Upper lobe of left lung (tissue), 6 donors: ENCODE measurements at regions not wholly inside any gene's neighbourhood (a gene's known extent, or its start where the extent isn't known, plus 50 kb on each side); places are given as distances from the start of the nearest gene placed in this dataset.

Source experiments
- ATAC-seq, 2 donors: fragments of 200-7000 bp; cut with Tn5 transposase; one replicate each; pipeline ENCODE4 v1.9.1; 2022; ENCODE audit warnings: mild to moderate bottlenecking in 2 of 2, moderate library complexity in 2 of 2; ENCODE audit not compliant: low FRiP score in 2 of 2
- DNase-seq, 2 donors: peaks; one replicate each; pipeline ENCODE4 v3.0.0-alpha.2; 2019 to 2020
- H3K27ac ChIP-seq, 4 donors: fragments of 200-600 bp; sonication (generic); one replicate each; pipeline ENCODE4 v1.5.1; 2016 to 2019
- H3K27me3 ChIP-seq, 4 donors: fragments of 200-600 bp; sonication (generic); one replicate each; pipeline ENCODE4 v1.5.1; 2017 to 2019
- H3K36me3 ChIP-seq, 4 donors: fragments of 200-600 bp; sonication (generic); one replicate each; pipeline ENCODE4 v1.5.1; 2016 to 2019
- H3K4me1 ChIP-seq, 4 donors: fragments of 200-600 bp; sonication (generic); one replicate each; pipeline ENCODE4 v1.5.1; 2018 to 2019
- H3K4me3 ChIP-seq, 4 donors: fragments of 200-600 bp; sonication (generic); one replicate each; pipeline ENCODE4 v1.5.1; 2017 to 2019; ENCODE audit warnings: mild to moderate bottlenecking in 2 of 4, moderate library complexity in 1 of 4
- H3K9me3 ChIP-seq, 4 donors: fragments of 200-600 bp; sonication (generic); one replicate each; pipeline ENCODE4 v1.5.1; 2018 to 2019
- CTCF ChIP-seq, 6 experiments: fragments of 450-650 bp in 4 of 6; fragments of 200-600 bp in 2 of 6; sonication (generic) in 2 of 6; IDR thresholded peaks; one replicate each; pipeline ENCODE4 v1.5.1; 2016 to 2019; ENCODE audit warnings: antibody characterized with exemption in 6 of 6
- EP300 ChIP-seq, 4 donors: sonication (generic); formaldehyde crosslinking; IDR thresholded peaks; one replicate each; pipeline ENCODE4 v1.5.1; 2017; ENCODE audit warnings: antibody characterized with exemption in 4 of 4, control low read depth in 2 of 4
- POLR2A ChIP-seq, 4 donors: fragments of 450-650 bp; IDR thresholded peaks; one replicate each; pipeline ENCODE4 v1.5.1; 2016 to 2017; ENCODE audit warnings: antibody characterized with exemption in 4 of 4, mild to moderate bottlenecking in 2 of 4
- POLR2AphosphoS5 ChIP-seq, 2 donors: sonication (generic); formaldehyde crosslinking; IDR thresholded peaks; one replicate each; pipeline ENCODE4 v1.5.1; 2017; ENCODE audit warnings: antibody characterized with exemption in 2 of 2
- WGBS, 2 donors: methylation state at CpG; one replicate each; pipeline ENCODE4 v1.1.5; 2017 to 2018; 5-methylcytosine and 5-hydroxymethylcytosine counted together
- donor health status: DM: no; HTN: no; CAD: no; lungs with moderate emphysema.
- donor health status: DM: no; HTN: yes; CAD: no; lungs with severe emphysema.

DNA sequence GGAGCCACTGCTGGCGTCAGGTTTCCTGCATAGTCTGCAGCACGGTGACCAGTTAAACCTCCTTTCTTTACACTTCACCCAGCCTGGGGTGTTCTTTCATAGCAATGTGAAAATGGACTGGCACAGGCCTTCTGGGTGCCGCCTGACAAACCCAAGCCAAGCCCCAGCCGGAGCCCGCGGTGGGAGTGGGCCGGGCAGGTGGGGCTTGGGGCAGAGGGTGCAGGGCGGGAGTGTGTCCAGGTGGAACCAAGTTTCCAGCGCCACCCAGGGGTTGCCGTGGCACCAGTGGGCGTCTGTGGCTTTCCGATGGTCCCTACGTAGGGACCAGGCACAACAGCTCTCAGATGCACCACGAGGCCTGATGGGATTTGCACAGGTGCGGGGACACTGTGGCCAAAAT is 75.8 kb downstream of the RTP5 start:
- Histone ChIP-seq H3K36me3 (no peaks in the 10 kb centered on the region), H3K27ac (no peak overlapping the region), H3K4me3 (no peak overlapping the region), H3K27me3 (no peaks in the 10 kb centered on the region), H3K4me1 (no peaks in the 10 kb centered on the region), H3K9me3 (no peaks in the 10 kb centered on the region)
- DNase-seq (peak in 1 of 2 donors; percentile 62), ATAC-seq (no peak)
- 92 to 96% methylated on average over 3 to 15 of the region's 15 CpGs for WGBS, 2 donors
- TF ChIP-seq CTCF (IDR thresholded peaks at IDR 0.05) (no peak), POLR2AphosphoS5 (IDR thresholded peaks at IDR 0.05) (no peak), EP300 (IDR thresholded peaks at IDR 0.05) (no peak), POLR2A (IDR thresholded peaks at IDR 0.05) (no peak)

DNA sequence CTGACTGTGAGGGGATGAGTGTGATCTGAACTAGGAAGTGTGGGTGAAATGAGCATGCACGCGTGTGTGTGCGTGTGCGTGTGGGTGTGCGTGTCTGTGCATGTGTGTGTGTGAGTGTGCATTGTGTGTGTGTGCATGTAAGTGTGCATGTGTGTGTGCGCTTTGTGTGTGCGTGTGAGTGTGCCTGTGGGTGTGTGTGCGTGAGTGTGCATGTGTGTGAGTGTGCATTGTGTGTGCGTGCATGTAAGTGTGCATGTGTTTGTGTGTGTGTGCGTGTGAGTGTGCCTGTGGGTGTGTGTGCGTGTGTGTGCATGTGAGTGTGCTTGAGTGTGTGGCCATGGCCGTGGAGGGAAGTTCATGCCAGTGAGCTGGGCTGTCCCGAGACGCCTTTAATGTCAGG is 76.3 kb downstream of the RTP5 start:
- WGBS, 2 donors = 87 to 88% methylated on average over 14 of the region's 14 CpGs
- Histone ChIP-seq H3K4me3 (no peak overlapping the region), H3K9me3 (no peaks in the 10 kb centered on the region), H3K36me3 (no peaks in the 10 kb centered on the region), H3K4me1 (peaks cover 3 to 5% (median 4%) of the 10 kb centered on the region in 4 donors), H3K27ac (no peak overlapping the region), H3K27me3 (no peaks in the 10 kb centered on the region)
- no peak for DNase-seq
- TF ChIP-seq CTCF (IDR thresholded peaks at IDR 0.05) = no peak
- TF ChIP-seq EP300 (IDR thresholded peaks at IDR 0.05) = no peak
- no peak for TF ChIP-seq POLR2A (IDR thresholded peaks at IDR 0.05)
- TF ChIP-seq POLR2AphosphoS5 (IDR thresholded peaks at IDR 0.05) = no peak
- no peak for ATAC-seq

DNA sequence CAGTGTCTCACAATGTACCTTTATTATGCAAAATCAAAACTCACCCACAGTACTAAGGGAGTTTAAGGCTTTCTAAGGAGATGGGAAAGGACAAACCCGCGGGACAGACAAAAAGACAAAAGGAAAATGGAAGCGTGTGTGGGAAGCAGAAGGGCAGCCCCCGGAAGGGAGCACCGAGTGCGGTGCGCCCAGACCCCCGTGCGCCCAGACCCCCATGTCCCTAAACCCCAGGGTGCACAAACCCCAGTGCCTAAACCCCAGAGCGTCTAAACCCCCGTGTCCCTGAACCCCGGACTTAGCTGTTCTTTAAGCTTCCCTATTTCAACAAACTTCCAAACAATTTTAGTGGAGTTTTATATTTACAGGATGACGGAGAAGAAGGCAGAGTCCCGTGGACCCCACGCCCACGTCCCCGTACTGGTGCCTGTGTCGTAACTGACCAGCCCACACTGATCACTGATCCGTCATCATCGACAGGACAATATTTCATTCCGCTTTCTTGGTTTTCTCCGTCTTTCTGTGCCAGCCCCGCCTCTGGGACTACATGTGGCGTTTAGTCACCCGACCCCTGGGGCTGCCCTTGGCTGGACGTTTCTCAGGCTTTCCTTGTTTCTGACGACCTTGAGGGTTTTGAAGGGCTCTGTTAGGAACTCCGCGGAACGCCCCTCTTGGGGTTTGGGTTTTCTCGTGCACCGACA is 76.9 kb downstream of the RTP5 start:
- no peaks in the 10 kb centered on the region for H3K27me3 ChIP-seq
- no peak for ATAC-seq
- no peak overlapping the region for H3K27ac ChIP-seq
- no peaks in the 10 kb centered on the region for H3K9me3 ChIP-seq
- TF ChIP-seq EP300 (IDR thresholded peaks at IDR 0.05) = no peak
- no peak for TF ChIP-seq POLR2AphosphoS5 (IDR thresholded peaks at IDR 0.05)
- no peak for TF ChIP-seq CTCF (IDR thresholded peaks at IDR 0.05)
- TF ChIP-seq POLR2A (IDR thresholded peaks at IDR 0.05) = no peak
- peaks cover 7 to 11% (median 9%) of the 10 kb centered on the region in 4 donors for H3K4me1 ChIP-seq
- DNase-seq = no peak
- H3K36me3 ChIP-seq = no peaks in the 10 kb centered on the region
- no peak overlapping the region for H3K4me3 ChIP-seq
- WGBS, 2 donors = 82 to 89% methylated on average over 32 of the region's 32 CpGs

GRCh38 chr2:241947004-241947350 is 77.4 kb downstream of the RTP5 start:
- no peak for ATAC-seq
- WGBS, 2 donors = 70 to 86% methylated on average over 28 of the region's 28 CpGs
- Histone ChIP-seq H3K9me3 (no peaks in the 10 kb centered on the region), H3K27ac (no peak overlapping the region), H3K36me3 (no peaks in the 10 kb centered on the region), H3K4me3 (no peak overlapping the region), H3K27me3 (no peaks in the 10 kb centered on the region), H3K4me1 (peaks cover 7 to 11% (median 10%) of the 10 kb centered on the region in 4 donors)
- DNase-seq = peak in 1 of 2 donors; percentile 65
- TF ChIP-seq CTCF (IDR thresholded peaks at IDR 0.05) (no peak), EP300 (IDR thresholded peaks at IDR 0.05) (no peak), POLR2A (IDR thresholded peaks at IDR 0.05) (no peak), POLR2AphosphoS5 (IDR thresholded peaks at IDR 0.05) (no peak)

DNA sequence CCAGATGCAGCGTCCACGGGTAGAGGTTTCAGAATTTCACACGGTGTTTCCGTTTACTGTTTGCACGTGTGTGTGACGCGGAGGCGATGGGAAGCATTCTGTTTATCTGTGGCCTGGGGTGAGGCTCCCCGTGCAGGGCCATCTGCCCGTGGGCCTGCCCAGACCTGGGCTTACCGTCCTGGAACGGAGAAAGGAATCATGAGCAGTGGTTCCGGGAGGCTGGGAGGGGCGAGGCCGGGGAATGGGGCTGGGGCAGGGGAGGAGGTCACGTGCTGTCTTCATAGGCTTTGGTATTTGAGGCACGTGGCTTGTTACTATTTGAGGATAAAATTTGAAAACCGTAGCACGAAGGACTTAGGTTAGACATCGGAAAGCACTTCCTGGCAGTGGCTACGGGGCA is 77.9 kb downstream of the RTP5 start:
- Histone ChIP-seq H3K9me3 (no peaks in the 10 kb centered on the region), H3K4me3 (no peak overlapping the region), H3K27me3 (no peaks in the 10 kb centered on the region), H3K27ac (no peak overlapping the region), H3K36me3 (no peaks in the 10 kb centered on the region), H3K4me1 (peaks cover 7 to 11% (median 10%) of the 10 kb centered on the region in 4 donors)
- 75 to 89% methylated on average over 16 to 21 of the region's 21 CpGs for WGBS, 2 donors
- TF ChIP-seq POLR2AphosphoS5 (IDR thresholded peaks at IDR 0.05) (no peak), CTCF (IDR thresholded peaks at IDR 0.05) (no peak), EP300 (IDR thresholded peaks at IDR 0.05) (no peak), POLR2A (IDR thresholded peaks at IDR 0.05) (no peak)
- no peak for ATAC-seq
- DNase-seq = peak in 1 of 2 donors; percentile 54
